Heart left ventricle (tissue), 16 donors: ENCODE measurements at regions not wholly inside any gene's neighbourhood (a gene's known extent, or its start where the extent isn't known, plus 50 kb on each side); places are given as distances from the start of the nearest gene placed in this dataset.

Experiments
- ATAC-seq, 4 donors: fragments of 200-7000 bp; cut with Tn5 transposase; one replicate each; pipeline ENCODE4 v1.9.1; 2020 to 2022; ENCODE audit warnings: moderate library complexity in 4 of 4, mild to moderate bottlenecking in 3 of 4, moderate number of reproducible peaks in 1 of 4
- DNase-seq, 5 donors: peaks; one replicate each; pipeline ENCODE4 v3.0.0-alpha.2; 2020
- H3K27ac ChIP-seq, 12 donors: fragments of 200-600 bp; sonication (generic) in 4 of 12; one replicate each; pipeline versions ENCODE4 v1.5.0 to v1.8.0; 2016 to 2022; ENCODE audit warnings: mild to moderate bottlenecking in 2 of 12
- H3K27me3 ChIP-seq, 9 donors: fragments of 200-600 bp; sonication (generic) in 2 of 9; one replicate each; pipeline versions ENCODE4 v1.5.1 to v1.8.0; 2016 to 2022; ENCODE audit warnings: mild to moderate bottlenecking in 3 of 9
- H3K36me3 ChIP-seq, 9 donors: fragments of 200-600 bp; sonication (generic) in 2 of 9; one replicate each; pipeline versions ENCODE4 v1.5.0 to v1.8.0; 2018 to 2022; ENCODE audit warnings: mild to moderate bottlenecking in 2 of 9
- H3K4me1 ChIP-seq, 12 donors: fragments of 200-600 bp; sonication (generic) in 4 of 12; one replicate each; pipeline versions ENCODE4 v1.5.0 to v1.8.0; 2016 to 2022; ENCODE audit warnings: mild to moderate bottlenecking in 3 of 12
- H3K4me3 ChIP-seq, 12 donors: fragments of 200-600 bp; sonication (generic) in 4 of 12; one replicate each; pipeline versions ENCODE4 v1.5.0 to v1.8.0; 2017 to 2022; ENCODE audit warnings: mild to moderate bottlenecking in 9 of 12, moderate library complexity in 4 of 12
- H3K9me3 ChIP-seq, 12 donors: fragments of 200-600 bp; sonication (generic) in 4 of 12; one replicate each; pipeline versions ENCODE4 v1.5.0 to v1.8.0; 2016 to 2022; ENCODE audit warnings: mild to moderate bottlenecking in 1 of 12
- POLR2A ChIP-seq, 2 donors: fragments of 450-650 bp; IDR thresholded peaks; one replicate each; pipeline ENCODE4 v1.6.1; 2017; ENCODE audit warnings: antibody characterized with exemption in 2 of 2, mild to moderate bottlenecking in 2 of 2, moderate library complexity in 2 of 2
- WGBS, 4 donors: extraction: QIAGEN DNeasy Blood & Tissue Kit in 2 of 4; methylation state at CpG; one replicate each; pipeline versions ENCODE4 v1.1.5 to v1.1.7; 2013 to 2018; 5-methylcytosine and 5-hydroxymethylcytosine counted together
- intact Hi-C, 10 donors: fragments of 100-400 bp; cut with DNase I; formaldehyde crosslinking; loops; one replicate each; pipeline versions ENCODE4 v1.11.1 to v1.14.2; 2022
- TF ChIP-seq, protein P1 (sequence below), 12 donors: fragments of 200-600 bp; sonication (generic) in 4 of 12; IDR thresholded peaks; one replicate each; pipeline versions ENCODE4 v1.5.0 to v1.8.0; 2018 to 2022; ENCODE audit warnings: antibody characterized with exemption in 12 of 12, mild to moderate bottlenecking in 5 of 12
- donor health status: ischemic (EF 13 %, LVEDD 7.1; RV severe dilation, severe dysfunction).
- donor health status: healthy with polysubstance abuse.
- donor health status: DM: no; HTN: yes; CAD: no.
- donor health status: DM: no; HTN: no; CAD: no.
- donor health status: ischemic (EF 25% LVEDD 6.9; RV normal size, moderate dysfunction).
- donor health status: ischemic (EF 25% LVEDD 5.7; RV mildly dilated, moderate dysfunction).
- donor health status: healthy.
- donor health status: DM: yes; HTN: yes; CAD: no.
- donor health status: ischemic (EF 35%, LVEDD 5.7; RV mildly dilated, moderate dysfunction).
- donor health status: nonischemic (EF 11% LVEDD 7.7; RV severe dilation, severe dysfunction).
- donor health status: DM: yes; HTN: yes; CAD: no.
- donor health status: PGD.
- donor health status: ischemic (EF 29% LVEDD 5.4; RV normal size, mild dysfunction).
- donor health status: nonischemic (EF 23%, LVEDD 6.1; RV moderate dilation, normal function).

DNA sequence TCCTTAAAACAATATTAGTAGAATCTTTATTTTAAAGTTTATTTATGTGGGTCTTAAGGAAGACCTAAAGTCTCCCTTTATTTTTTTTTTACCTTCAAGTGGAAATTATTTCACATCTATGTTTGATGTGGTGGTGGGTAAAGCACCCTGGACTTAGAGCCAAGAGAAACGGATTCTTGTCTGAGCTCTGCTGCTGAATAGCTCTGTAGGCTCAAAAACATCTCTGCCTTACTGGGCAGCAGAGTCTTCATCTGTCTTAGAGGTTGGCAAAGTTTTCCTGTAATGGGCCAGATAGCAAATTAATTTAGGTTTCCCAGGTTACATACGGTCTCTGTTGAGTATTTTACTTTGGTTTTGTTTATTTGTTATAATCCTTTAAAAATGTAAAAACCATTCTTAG, 136.5 kb downstream of the CEP135 start:
- TF ChIP-seq, protein P1, sequence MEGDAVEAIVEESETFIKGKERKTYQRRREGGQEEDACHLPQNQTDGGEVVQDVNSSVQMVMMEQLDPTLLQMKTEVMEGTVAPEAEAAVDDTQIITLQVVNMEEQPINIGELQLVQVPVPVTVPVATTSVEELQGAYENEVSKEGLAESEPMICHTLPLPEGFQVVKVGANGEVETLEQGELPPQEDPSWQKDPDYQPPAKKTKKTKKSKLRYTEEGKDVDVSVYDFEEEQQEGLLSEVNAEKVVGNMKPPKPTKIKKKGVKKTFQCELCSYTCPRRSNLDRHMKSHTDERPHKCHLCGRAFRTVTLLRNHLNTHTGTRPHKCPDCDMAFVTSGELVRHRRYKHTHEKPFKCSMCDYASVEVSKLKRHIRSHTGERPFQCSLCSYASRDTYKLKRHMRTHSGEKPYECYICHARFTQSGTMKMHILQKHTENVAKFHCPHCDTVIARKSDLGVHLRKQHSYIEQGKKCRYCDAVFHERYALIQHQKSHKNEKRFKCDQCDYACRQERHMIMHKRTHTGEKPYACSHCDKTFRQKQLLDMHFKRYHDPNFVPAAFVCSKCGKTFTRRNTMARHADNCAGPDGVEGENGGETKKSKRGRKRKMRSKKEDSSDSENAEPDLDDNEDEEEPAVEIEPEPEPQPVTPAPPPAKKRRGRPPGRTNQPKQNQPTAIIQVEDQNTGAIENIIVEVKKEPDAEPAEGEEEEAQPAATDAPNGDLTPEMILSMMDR (IDR thresholded peaks at IDR 0.05) = no peak
- no peak for TF ChIP-seq POLR2A (IDR thresholded peaks at IDR 0.05)
- Histone ChIP-seq H3K36me3 (no peaks in the 10 kb centered on the region), H3K4me1 (no peaks in the 10 kb centered on the region), H3K4me3 (no peak overlapping the region), H3K27ac (no peak overlapping the region), H3K9me3 (no peaks in the 10 kb centered on the region), H3K27me3 (no peaks in the 10 kb centered on the region)
- intact Hi-C loops = no loop called here
- no peak for DNase-seq
- 57 to 67% (median 60%) methylated on average over 2 of the region's 2 CpGs for WGBS, 4 donors
- ATAC-seq = no peak

DNA sequence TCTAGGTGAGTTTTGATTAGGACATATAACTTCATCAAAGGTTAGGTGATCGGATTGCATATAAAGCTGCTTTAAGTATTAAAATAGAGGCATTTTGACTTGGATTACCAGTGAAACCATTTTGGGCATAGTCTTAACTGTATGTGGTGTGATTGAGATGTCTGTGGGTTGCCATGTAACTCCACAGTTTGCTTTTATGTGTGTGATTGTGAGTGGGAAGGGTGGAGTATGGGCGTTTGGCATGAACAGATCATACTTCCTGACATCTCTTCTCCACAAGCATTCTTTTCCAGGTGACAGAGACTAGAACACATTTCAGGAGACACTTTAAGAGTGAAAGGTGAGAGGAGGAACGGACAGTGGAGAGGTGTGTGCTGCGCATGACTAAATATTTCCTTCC, 136.1 kb downstream of the CEP135 start:
- Histone ChIP-seq H3K27me3 (no peaks in the 10 kb centered on the region), H3K4me3 (no peak overlapping the region), H3K27ac (no peak overlapping the region), H3K36me3 (no peaks in the 10 kb centered on the region), H3K9me3 (no peaks in the 10 kb centered on the region), H3K4me1 (no peaks in the 10 kb centered on the region)
- TF ChIP-seq POLR2A (IDR thresholded peaks at IDR 0.05) = no peak
- TF ChIP-seq, protein P1 (IDR thresholded peaks at IDR 0.05) = no peak
- ATAC-seq = no peak
- intact Hi-C loops = no loop called here
- WGBS, 4 donors = 63 to 76% (median 70%) methylated on average over 4 of the region's 4 CpGs
- no peak for DNase-seq
